ENCODE measurements at regions not wholly inside any gene's neighbourhood (a gene's known extent, or its start where the extent isn't known, plus 50 kb on each side); places are given as distances from the start of the nearest gene placed in this dataset.

- DNase-seq = no peak
These were observed 541.0 kb downstream of the TNS3 start for GRCh38 chr7:47040795-47041347.

- DNase-seq = no peak
These were observed 542.0 kb downstream of the TNS3 start for GRCh38 chr7:47039904-47040303.

- no peak for DNase-seq
These were observed 542.7 kb downstream of the TNS3 start for GRCh38 chr7:47039089-47039648.

GRCh38 chr7:47038621-47039020 is 543.3 kb downstream of the TNS3 start:
- DNase-seq = no peak

GRCh38 chr7:47037607-47038006 is 544.3 kb downstream of the TNS3 start:
- DNase-seq = no peak

- no peak for DNase-seq
These were observed 545.0 kb downstream of the TNS3 start for GRCh38 chr7:47036909-47037308.

- DNase-seq = no peak
These were observed 546.4 kb downstream of the TNS3 start for GRCh38 chr7:47035522-47035921.

GRCh38 chr7:47034180-47034579 is 547.7 kb downstream of the TNS3 start:
- DNase-seq = no peak

GRCh38 chr7:47032536-47032908 is 549.4 kb downstream of the TNS3 start:
- DNase-seq = no peak

- no peak for DNase-seq
These were observed 550.0 kb downstream of the TNS3 start for GRCh38 chr7:47031786-47032535.

GRCh38 chr7:47028284-47028683 is 553.6 kb downstream of the TNS3 start:
- no peak for DNase-seq

GRCh38 chr7:47027695-47028240 is 554.1 kb downstream of the TNS3 start:
- no peak for DNase-seq

GRCh38 chr7:47026780-47027361 is 555.0 kb downstream of the TNS3 start:
- no peak for DNase-seq

- no peak for DNase-seq
These were observed 556.9 kb downstream of the TNS3 start for GRCh38 chr7:47024991-47025390.

- no peak for DNase-seq
These were observed 573.5 kb downstream of the TNS3 start for GRCh38 chr7:47008461-47008860.

- DNase-seq = no peak
These were observed 574.4 kb downstream of the TNS3 start for GRCh38 chr7:47007471-47007870.

- no peak for DNase-seq
These were observed 581.4 kb downstream of the TNS3 start for GRCh38 chr7:47000561-47000960.

GRCh38 chr7:46999866-47000265 is 582.0 kb downstream of the TNS3 start:
- DNase-seq = no peak

- DNase-seq = no peak
These were observed 584.9 kb downstream of the TNS3 start for GRCh38 chr7:46996972-46997371.

- no peak for DNase-seq
These were observed 588.5 kb downstream of the TNS3 start for GRCh38 chr7:46993396-46993795.

GRCh38 chr7:46990761-46991160 is 591.1 kb downstream of the TNS3 start:
- no peak for DNase-seq

GRCh38 chr7:46989247-46989646 is 592.7 kb downstream of the TNS3 start:
- DNase-seq = no peak

GRCh38 chr7:46982928-46983327 is 599.0 kb downstream of the TNS3 start:
- DNase-seq = no peak

- no peak for DNase-seq
These were observed 602.5 kb downstream of the TNS3 start for GRCh38 chr7:46979439-46979838.
